ENCODE measurements at regions not wholly inside any gene's neighbourhood (a gene's known extent, or its start where the extent isn't known, plus 50 kb on each side); places are given as distances from the start of the nearest gene placed in this dataset.
A peak's percentile ranks its signal among the peaks of the same experiment; 100 is the strongest.

- no peak for DNase-seq
Observed at GRCh38 chr4:136343340-136343739, 1189.0 kb downstream of the PCDH18 start.

GRCh38 chr4:136342666-136343065 lies 1189.6 kb downstream of the PCDH18 start:
- no peak for DNase-seq

GRCh38 chr4:136337216-136337615 lies 1195.1 kb downstream of the PCDH18 start:
- no peak for DNase-seq

- DNase-seq: no peak
Observed at GRCh38 chr4:136336479-136336878, 1195.8 kb downstream of the PCDH18 start.

- peak; percentile 1 for DNase-seq
Observed at GRCh38 chr4:136329042-136329662, 1203.1 kb downstream of the PCDH18 start.

- no peak for DNase-seq
Observed at GRCh38 chr4:136328131-136328530, 1204.2 kb downstream of the PCDH18 start.

GRCh38 chr4:136320465-136320813 lies 1211.9 kb downstream of the PCDH18 start:
- no peak for DNase-seq

GRCh38 chr4:136319789-136320464 lies 1212.4 kb downstream of the PCDH18 start:
- no peak for DNase-seq

- no peak for DNase-seq
Observed at GRCh38 chr4:136316961-136317360, 1215.3 kb downstream of the PCDH18 start.

- DNase-seq: no peak
Observed at GRCh38 chr4:136314686-136315085, 1217.6 kb downstream of the PCDH18 start.

GRCh38 chr4:136311774-136312173 lies 1220.5 kb downstream of the PCDH18 start:
- DNase-seq: no peak

GRCh38 chr4:136307765-136308164 lies 1224.5 kb downstream of the PCDH18 start:
- DNase-seq: no peak

GRCh38 chr4:136306361-136306760 lies 1225.9 kb downstream of the PCDH18 start:
- DNase-seq: no peak

GRCh38 chr4:136302566-136302965 lies 1229.7 kb downstream of the PCDH18 start:
- no peak for DNase-seq

GRCh38 chr4:136301749-136302495 lies 1230.4 kb downstream of the PCDH18 start:
- no peak for DNase-seq

GRCh38 chr4:136283977-136284376 lies 1248.3 kb downstream of the PCDH18 start:
- DNase-seq: no peak

GRCh38 chr4:136281889-136282288 lies 1250.4 kb downstream of the PCDH18 start:
- no peak for DNase-seq

GRCh38 chr4:136281307-136281706 lies 1251.0 kb downstream of the PCDH18 start:
- DNase-seq: no peak

- DNase-seq: no peak
Observed at GRCh38 chr4:136277741-136278140, 1254.6 kb downstream of the PCDH18 start.

GRCh38 chr4:136246876-136247275 lies 1285.4 kb downstream of the PCDH18 start:
- no peak for DNase-seq

- no peak for DNase-seq
Observed at GRCh38 chr4:136241221-136241986, 1290.9 kb downstream of the PCDH18 start.

GRCh38 chr4:136227315-136227714 lies 1305.0 kb downstream of the PCDH18 start:
- DNase-seq: no peak

- no peak for DNase-seq
Observed at GRCh38 chr4:136219592-136220125, 1312.6 kb downstream of the PCDH18 start.

Measured in hematopoietic multipotent progenitor cell treated with erythropoietin and hydrocortisone succinate and interleukin-3 and kit ligand, for 4 days (in vitro differentiated cells).